HG03066 (cell line): ENCODE measurements at regions not wholly inside any gene's neighbourhood (a gene's known extent, or its start where the extent isn't known, plus 50 kb on each side); places are given as distances from the start of the nearest gene placed in this dataset.
"Not testable (repeated sequence)": the region's sequence is repeated elsewhere in the genome, so short reads cannot be mapped to it uniquely, and the experiment has no call there.

Experiments used
- ATAC-seq: cut with Tn5 transposase; IDR thresholded peaks from one replicate; pipeline ENCODE4 v1.9.1; 2021; ENCODE audit warnings: low read depth; ENCODE audit not compliant: unreplicated experiment

DNA sequence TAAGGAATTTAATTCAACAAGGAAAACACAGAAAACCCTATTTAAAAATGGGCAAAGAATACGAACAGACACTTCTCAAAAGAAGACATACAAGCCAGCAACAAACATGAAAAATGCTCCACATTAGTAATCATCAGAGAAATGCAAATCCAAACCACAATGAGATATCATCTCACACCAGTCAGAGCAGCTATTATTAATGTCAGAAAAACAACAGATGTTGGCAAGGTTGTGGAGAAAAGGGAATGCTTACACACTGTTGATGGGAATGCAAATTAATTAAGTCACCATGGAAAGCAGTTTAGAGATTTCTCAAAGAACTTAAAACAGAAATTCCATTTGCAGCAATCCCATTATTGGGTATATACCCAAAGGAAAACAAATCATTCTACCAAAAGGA, 55.2 kb downstream of the GCC1 start:
- ATAC-seq, result no peak

DNA sequence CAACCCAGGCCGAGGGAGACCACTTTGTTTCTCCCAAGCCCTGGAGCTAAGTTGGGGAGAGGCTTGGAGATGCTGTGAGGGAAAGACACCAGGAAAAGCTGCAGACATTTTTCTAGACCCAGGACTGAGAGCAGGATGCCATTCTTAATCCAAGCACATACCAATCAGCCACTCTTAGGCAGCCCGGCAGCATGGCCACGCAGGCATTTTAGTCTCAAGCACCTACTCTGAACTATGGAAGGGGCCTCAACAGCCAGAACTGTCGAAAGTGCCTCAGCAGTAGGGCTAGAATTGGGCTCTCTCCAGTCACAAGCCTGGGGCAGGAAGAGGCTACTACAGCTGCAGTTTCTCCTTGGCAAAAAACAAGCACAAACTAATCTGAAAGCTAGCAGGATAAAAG, 57.8 kb downstream of the GCC1 start:
- ATAC-seq, result no peak

DNA sequence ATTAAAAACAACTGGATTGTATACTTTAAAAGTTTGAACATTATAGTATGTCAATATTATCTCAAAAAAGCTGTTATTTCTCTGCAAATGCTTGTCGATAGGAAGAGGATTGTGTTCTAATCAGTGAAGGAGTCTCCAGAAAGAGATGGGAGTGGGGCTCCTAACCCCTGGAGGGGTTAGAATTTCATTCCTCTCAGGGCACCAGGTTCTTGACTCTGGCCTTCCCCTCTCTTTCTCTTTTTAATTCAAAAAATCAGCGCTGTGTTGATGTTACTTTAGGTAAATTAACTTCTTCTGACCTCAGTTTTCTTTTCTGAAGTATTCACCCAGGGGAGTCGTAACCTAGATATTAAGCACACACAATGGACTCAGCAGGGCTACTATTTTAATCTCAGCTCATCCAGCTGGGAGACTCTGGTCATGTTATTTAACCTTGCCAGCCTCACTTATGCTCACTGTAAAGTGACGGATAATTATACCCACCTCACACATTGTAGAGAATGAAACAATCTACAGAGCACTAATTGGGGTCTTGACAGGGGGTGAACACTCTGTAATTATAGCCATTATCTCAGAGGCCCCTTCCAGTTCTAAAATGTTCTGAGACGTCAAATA, 59.4 kb downstream of the GCC1 start:
- no peak for ATAC-seq

DNA sequence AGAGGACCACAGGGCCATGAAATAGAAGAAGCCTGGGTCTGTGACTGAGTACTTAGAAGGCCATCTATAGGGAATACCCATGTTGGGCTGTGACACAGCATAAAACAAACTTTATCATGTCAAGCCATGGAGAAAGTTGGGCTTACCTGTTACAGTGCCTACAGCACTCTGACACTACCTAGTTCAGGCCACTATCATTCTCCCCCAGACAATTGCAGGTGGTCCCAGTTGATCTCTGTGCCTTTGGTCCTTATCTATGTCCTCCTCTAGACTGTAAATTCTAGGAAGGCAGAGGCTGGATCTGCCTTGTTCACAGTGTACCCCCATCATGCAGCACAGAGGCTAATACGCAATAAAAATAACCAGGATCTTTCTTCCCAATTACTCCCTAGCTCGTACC, 69.1 kb downstream of the GCC1 start:
- no peak for ATAC-seq

DNA sequence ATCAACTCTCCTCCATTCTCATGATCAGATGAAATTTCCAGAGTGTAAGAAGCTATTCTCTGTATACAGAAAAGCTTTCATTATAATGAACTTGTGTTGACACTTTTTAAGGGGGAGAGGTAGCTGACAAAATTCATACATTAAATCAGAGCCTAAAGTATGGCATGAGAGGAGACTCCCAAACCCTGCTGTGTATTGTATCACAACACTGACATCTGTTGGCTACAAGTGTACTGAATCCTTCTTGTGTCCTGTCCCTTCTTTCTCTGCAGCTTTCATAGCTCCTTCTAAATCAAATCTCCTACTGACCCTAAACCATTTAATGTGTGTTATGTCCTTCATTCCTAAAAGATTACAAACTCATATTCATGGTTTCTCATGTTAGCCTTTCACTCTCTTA, 70.9 kb downstream of the GCC1 start:
- ATAC-seq, result no peak

DNA sequence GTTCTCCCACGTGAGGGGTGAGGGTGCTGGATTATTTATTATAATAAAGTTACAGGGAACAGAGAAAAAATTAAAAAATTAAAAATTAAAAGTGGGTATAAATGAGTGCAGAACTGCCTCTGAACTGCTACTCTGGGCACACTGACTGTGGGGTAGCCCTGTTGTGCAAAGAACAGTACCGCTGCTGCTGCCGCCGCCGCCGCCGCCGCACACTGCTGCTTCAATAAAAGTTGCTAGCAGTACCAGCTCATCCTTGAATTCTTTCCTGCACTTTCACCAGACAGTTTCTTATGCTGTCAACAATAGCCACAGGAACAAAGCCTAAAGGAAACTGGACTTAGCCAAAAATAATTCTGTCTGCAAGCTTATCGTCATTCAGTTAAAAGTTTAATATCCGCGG, 72.1 kb downstream of the GCC1 start:
- ATAC-seq, result no peak

DNA sequence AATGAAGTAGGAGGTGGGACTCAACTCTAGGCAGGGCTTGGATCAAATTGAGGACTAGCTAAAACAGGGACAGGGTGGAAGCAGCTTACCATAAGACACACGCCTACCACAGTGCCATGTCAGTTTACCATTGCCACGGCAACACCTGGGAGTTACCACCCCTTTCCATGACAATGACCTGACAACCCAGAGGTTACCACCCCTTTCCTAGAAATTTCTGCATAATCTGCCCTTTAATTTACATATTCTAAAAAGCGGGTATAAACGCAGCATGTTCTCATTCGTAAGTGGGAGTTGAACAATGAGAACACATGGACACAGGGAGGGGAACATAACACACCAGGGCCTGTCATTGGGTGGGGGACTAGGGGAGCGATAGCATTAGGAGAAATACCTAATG, 72.7 kb downstream of the GCC1 start:
- no peak for ATAC-seq

DNA sequence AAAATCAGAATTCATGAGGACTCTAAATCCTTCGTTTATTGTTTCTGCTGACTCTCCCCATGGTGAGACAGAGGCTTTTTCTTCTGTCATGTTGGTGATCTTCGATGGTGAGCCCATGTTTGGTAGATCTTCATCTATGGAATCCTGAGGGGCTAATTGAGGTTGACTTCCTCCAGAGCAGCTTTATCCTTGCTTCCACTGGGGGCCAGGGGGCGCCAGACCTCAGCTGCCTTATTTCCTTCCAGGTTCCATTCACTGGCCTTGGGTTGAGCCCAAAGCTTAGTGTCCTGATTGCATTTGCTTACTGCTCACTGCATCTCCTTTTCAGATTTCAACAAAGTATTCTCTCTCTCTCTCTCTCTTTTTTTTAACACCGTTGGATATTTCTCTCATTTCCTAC, 80.7 kb downstream of the GCC1 start:
- ATAC-seq, result no peak

DNA sequence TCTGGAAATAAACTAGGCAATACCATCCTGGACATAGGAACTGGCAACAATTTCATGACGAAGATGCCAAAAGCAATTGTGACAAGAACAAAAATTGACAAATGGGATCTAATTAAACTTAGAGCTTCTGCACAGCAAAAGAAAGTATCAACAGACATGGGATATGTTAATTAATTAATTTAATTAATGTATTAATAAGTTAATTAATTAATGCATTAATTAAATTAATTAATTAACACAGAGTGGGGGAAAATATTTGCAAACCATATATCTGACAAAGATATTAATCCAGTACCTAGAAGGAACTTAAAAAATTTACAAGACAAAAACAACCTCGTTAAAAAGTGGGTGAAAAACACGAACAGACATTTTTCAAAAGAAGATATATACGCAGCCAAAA, 83.6 kb downstream of the GCC1 start:
- no peak for ATAC-seq

DNA sequence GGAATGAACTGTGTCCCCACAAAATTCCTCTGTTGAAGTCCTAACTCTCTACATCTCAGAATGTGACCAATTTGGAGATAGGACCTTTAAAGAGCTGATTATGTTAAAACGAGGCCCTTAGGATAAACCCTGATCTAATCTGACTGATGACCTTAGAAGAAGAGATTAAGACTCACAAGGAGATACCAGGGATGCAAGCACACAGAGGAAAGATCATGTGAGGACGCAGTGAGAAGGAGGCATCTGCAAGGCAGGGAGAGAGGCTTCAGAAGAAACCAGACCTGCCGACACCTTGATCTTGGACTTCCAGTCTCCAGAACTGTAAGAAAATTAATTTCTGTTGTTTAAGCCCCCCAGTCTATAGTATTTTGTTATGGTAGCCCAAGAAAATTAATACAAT, 94.9 kb upstream of the ZNF800 start:
- ATAC-seq, result no peak

DNA sequence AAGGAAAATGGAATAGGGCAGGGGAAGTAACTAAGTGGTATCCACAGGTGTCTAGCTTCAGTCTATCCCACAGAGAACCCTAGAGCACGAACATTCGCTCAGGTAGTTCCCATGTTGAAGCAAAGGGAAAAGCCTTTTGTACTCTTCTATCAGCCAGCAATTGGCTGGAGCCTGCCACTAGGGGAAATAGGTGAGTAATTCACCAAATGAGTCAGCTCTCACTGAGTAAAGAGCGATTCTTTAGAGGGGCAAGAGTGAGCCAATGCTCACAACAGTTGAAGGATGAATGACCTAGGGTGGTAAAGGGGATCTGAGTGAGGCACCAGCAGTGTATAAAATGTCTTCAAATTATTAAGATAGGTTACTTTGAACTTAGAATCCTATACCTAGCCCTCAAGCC, 94.1 kb upstream of the ZNF800 start:
- no peak for ATAC-seq

DNA sequence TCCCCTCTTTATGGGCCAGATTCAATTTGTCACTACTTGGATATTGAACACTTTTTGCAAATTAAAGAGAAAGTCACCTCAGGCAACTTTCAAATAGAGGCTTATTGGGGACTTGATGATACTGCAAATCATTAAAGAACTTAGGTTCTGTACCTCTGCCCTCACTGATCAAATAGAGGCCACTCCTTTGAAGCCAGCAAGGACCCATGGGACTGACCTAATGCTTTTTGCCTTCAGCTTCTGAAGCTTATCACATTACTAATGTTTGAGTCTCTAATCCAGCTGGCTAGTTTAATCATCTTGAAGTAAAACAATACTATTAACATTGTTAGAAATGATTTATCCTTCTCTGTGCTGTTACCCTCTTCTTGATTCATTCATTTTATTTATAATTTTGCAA, 93.0 kb upstream of the ZNF800 start:
- no peak for ATAC-seq

DNA sequence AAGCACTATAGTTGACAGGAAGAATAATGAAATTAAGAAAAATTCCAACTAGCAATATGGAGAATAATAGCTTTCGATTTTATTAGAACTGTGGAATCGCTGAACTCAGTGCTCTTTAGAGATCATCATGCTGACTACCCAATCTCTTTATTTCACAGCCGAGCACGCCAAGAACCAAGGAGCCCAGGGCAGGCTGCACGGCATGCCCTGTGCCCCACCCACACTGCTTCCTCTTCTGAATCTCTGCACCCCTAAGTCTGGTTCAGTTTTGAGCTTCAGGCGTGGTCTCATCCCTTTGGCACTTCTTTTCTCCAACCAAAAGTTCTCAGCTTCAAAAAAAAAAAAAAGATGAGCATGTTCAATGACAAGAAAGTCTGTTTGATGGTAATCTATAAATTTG, 92.4 kb upstream of the ZNF800 start:
- ATAC-seq, result no peak

DNA sequence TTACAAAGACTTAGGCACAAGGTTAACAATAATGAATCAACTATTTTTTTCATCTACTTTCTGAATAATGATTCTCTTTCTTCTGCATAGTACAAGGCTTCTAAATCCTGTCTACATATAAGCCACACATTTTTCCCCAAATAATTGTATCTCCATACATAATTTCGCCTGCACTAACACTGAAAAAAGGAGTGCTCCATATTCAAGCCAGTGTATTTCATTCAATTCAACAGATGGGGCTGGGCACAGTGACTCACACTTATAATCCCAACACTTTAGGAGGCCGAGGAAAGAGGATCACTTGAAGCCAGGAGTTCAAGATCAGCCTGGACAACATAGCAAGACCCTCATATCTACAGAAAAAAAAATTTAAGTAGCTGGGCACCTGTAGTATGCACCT, 86.0 kb upstream of the ZNF800 start:
- ATAC-seq, result no peak

DNA sequence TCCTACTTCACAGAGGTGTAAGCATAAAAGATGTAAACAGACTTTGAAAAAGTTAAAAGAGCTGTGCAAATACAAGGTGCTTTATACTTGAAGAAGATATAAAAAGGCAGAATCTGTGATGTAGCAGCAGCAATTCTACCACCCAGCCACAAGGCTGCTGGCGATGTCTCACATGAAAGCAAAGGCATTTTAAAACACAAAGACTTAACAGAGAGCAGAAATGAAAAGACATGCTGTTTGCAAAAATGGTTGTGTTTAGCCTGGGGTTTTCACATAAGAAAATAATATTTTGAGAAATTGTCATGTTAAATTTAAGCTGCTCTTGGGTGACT, 85.5 kb upstream of the ZNF800 start:
- no peak for ATAC-seq

DNA sequence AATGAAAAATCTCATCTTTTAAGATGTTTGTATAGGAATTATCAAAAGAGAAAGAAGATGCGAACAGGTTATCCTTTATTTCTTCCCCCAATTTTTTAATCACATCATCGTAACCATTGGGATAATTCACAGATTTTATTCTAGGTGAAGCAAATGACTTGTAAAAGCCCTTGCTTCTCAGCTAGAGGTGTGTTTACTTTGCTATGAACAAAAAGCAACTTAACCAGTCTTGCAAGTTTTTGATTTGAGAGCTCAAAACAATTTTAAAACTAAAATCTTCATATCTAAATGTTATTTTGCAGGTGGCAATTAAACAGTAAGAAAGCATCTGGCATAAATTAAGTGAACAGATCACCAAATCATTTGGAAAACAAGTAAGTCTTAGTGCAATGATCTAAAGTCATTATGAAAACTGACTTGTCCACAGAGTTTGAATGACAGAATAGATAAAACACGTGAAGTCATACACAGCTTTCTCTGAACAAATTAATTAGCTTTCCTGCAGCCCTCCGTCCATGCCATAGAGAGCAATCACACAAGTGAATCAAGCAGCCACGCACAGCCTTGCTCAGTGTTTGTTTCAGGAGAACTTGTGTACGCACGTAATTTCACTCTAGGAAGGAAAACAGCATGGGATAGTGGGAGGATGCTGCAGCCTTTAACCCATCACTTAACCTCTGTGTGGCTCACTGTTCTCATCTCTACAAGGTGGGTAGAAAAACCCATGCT, 85.0 kb upstream of the ZNF800 start:
- ATAC-seq, result no peak

DNA sequence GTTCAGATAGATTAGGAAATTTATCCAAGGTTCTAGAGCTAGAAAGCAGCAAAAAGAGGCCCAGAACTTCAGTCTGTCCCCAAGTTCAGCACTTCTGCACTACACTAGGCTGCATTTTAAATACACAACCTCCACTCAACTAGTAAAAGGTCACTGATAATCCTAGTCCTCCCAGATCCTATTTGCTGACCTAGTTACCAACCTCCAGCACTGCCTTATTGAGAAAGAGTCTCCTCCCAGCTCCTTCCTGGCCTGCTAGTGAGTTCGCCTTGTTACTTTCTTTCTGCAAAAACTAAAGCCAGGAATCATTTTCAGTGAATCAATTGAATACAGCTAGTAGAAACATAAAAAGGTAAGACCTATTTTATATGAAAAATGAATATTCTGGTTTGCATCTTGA, 84.1 kb upstream of the ZNF800 start:
- no peak for ATAC-seq

DNA sequence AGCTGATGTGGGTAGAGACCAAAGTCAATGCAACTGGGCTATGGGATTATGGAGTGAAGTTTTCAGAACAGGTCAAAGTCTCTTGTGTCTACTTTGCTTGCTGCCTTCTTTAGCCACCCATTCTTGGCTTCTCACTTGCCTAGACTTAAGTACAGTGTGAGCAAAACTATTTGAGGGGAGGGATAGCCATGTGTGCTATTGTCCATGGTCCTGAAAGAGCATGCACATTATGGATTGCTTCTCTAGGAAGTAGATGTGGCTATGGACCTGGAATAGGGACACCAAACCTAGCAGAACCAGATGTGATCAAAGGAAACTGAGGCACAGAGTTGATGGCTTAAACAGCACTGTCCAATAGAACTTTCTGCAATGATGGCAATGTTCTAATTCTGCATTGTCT, 81.9 kb upstream of the ZNF800 start:
- ATAC-seq, result no peak

DNA sequence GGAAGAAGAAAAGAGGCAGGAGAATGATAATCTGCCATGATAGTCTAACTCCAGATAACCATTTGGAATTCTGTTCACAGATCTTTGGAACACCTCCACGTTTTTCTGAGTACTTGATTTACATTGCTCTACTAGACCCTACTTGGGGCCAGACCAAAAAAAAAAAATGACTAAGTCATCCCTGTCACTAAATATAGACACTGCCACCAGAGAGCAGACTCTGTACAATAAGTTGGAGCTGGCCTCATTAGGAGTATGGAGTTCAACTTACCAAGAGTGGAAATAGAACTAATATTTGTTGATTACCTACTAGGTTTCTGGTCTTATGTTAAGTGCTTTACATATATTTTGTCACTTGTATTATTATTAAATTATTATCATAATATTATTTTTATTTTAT, 80.9 kb upstream of the ZNF800 start:
- ATAC-seq, result no peak

DNA sequence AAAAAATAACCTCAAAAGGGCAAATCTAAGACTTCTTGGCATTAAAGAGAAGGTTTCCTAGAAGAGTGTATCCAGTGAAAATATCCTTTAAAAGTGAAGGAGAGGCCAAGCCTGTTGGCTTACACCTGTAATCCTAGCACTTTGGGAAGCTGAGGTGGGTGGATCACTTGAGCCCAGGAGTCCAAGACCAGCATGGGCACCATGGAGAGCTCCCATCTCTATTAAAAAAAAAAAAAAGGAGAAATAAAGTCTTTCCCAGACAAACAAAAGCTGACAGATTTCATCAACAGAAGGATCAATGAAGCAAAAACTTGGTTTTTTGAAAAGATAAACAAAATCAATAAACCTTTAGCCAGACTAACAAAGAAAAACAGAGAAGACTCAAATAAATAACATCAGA, 67.6 kb upstream of the ZNF800 start:
- ATAC-seq, result no peak

DNA sequence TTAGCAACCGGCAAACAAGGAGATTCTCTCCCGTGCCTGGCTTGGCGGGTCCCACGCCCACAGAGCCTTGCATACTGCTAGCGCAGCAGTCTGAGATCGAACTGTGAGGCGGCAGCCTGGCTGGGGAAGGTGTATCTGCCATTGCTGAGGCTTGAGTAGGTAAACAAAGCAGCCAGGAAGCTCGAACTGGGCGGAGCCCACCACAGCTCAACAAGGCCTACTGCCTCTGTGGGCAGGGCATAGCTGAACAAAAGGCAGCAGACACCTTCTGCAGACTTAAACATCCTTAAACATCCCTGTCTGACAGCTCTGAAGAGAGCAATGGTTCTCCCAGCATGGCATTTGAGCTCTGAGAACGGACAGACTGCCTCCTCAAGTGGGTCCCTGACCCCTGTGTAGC, 58.8 kb upstream of the ZNF800 start:
- ATAC-seq, result not testable (repeated sequence)

DNA sequence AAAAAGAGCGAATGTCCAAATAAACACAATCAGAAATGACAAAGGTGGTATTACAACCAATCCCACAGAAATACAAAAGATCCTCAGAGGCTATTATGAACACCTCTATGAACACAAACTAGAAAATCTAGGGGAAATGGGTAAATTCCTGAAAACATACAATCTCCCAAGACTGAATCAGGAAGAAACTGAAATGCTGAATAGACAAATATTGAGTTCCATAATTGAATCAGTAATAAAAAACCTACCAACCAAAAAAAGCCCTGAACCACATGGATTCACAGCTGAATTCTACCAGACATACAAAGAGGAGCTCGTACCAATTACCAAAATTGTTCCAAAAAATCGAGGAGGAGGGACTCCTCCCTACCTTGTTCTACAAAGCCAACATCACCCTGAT, 56.1 kb upstream of the ZNF800 start:
- ATAC-seq, result no peak
